GM13976 (cell line): ENCODE measurements at regions not wholly inside any gene's neighbourhood (a gene's known extent, or its start where the extent isn't known, plus 50 kb on each side); places are given as distances from the start of the nearest gene placed in this dataset.

ENCODE experiments used
- DNase-seq: peaks from one replicate; pipeline ENCODE4 v3.0.0; 2012; ENCODE audit warnings: low spot score
- in situ Hi-C: fragments of 300-500 bp; cut with MboI; formaldehyde crosslinking; loops from one replicate; pipeline ENCODE4 v1.12.0; 2022; ENCODE audit warnings: low sequenced_read_pairs, mixed read lengths, inconsistent platforms; ENCODE audit not compliant: unreplicated experiment
- TF ChIP-seq, protein P1 (sequence below): IDR thresholded peaks from 2 replicates; pipeline ENCODE4 v1.5.1; 2012; ENCODE audit warnings: borderline replicate concordance, mild to moderate bottlenecking; ENCODE audit not compliant: insufficient read depth; ENCODE audit errors: extremely low read depth, missing control alignments, control extremely low read depth

DNA sequence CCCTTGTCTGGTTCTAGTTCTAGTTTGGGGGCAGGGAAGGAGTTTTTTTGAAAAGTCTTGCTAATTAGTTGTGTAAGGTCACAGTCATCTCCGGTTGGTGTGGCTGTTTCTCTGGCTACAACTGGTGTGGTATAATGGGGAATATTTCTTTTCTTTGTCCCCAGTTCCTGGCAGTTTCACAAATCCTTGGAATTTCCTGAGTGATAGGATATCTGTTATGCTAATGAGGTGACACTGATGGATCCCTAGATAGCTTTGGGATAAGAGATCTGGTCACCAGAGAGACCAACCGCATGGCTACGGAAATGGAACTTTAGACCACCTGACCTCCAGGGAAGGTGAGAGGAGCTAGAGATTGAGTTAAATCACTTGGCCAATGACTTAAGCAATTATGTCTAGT lies 494.6 kb downstream of the ARHGEF28 start:
- in situ Hi-C loops, result no loop called here
- no peak for DNase-seq
- TF ChIP-seq, protein P1, sequence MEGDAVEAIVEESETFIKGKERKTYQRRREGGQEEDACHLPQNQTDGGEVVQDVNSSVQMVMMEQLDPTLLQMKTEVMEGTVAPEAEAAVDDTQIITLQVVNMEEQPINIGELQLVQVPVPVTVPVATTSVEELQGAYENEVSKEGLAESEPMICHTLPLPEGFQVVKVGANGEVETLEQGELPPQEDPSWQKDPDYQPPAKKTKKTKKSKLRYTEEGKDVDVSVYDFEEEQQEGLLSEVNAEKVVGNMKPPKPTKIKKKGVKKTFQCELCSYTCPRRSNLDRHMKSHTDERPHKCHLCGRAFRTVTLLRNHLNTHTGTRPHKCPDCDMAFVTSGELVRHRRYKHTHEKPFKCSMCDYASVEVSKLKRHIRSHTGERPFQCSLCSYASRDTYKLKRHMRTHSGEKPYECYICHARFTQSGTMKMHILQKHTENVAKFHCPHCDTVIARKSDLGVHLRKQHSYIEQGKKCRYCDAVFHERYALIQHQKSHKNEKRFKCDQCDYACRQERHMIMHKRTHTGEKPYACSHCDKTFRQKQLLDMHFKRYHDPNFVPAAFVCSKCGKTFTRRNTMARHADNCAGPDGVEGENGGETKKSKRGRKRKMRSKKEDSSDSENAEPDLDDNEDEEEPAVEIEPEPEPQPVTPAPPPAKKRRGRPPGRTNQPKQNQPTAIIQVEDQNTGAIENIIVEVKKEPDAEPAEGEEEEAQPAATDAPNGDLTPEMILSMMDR, result no peak

DNA sequence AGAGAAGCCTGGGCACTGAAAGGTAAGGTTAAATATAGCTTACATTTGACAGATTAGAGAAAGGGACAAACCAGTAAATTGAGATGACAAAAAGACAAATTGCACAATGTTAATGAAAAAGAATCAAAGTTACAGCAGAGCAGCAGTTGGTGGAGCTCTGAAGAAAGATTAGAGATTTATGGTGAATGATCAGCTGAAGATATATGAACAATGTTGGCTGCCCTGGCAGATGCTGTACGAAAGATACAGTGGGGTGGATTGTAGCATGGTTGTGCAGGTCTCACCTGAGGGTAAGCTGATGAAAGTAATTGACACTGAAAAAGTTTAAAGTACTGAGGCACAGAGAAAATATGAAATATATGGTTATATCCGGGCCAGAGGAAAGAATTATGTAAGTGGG lies 492.1 kb downstream of the ARHGEF28 start:
- TF ChIP-seq, protein P1, result no peak
- DNase-seq, result no peak
- in situ Hi-C loops, result no loop called here

GRCh38 chr5:74116984-74117383 lies 491.0 kb downstream of the ARHGEF28 start:
- TF ChIP-seq, protein P1, result no peak
- in situ Hi-C loops, result no loop called here
- DNase-seq, result no peak

- in situ Hi-C loops, result no loop called here
- DNase-seq, result no peak
- TF ChIP-seq, protein P1, result no peak
Measured at GRCh38 chr5:74116266-74116665, 490.3 kb downstream of the ARHGEF28 start.

- no peak for DNase-seq
- in situ Hi-C loops, result no loop called here
- TF ChIP-seq, protein P1, result no peak
Measured at GRCh38 chr5:74113927-74114326, 487.9 kb downstream of the ARHGEF28 start.

DNA sequence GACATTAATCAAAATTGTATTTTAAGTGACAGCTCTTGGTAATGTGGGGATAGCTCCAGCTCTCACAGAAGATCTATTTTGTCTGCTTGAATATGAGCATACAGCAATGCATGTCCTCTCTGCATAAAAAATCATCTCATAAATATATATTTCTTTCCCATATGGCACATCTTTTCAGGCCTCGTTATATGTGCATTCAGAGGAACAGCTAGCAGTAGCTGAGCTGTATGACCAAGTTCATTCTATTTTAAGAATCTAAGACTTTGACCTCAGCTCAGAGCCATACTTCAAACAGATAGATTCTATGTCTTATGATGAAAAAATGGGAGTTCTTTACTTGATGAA lies 487.2 kb downstream of the ARHGEF28 start:
- DNase-seq, result no peak
- in situ Hi-C loops, result no loop called here
- TF ChIP-seq, protein P1, result no peak
